Activated naive CD4-positive, alpha-beta T cell treated with anti-CD3 and anti-CD28 coated beads for 36 hours (primary cell): ENCODE measurements at regions not wholly inside any gene's neighbourhood (a gene's known extent, or its start where the extent isn't known, plus 50 kb on each side); places are given as distances from the start of the nearest gene placed in this dataset.

Experiments
- CTCF ChIA-PET: fragments of 350-600 bp; sonication (Branson Sonifier 250); formaldehyde crosslinking; loops from one replicate; lab custom pipeline; 2021; ENCODE audit warnings: antibody characterized with exemption; lab: Charles Lee
- DNase-seq: peaks from one replicate; pipeline ENCODE4 v3.0.0-alpha.2; 2020
- H3K27ac Mint-ChIP-seq: one replicate; pipeline ENCODE4 v1.8.0; 2021; ENCODE audit warnings: mild to moderate bottlenecking, mixed read lengths
- H3K27me3 Mint-ChIP-seq: one replicate; pipeline ENCODE4 v1.8.0; 2021; ENCODE audit warnings: low read depth, mixed read lengths
- H3K36me3 Mint-ChIP-seq: one replicate; pipeline ENCODE4 v1.8.0; 2021; ENCODE audit warnings: low read depth, mixed read lengths
- H3K4me1 Mint-ChIP-seq: one replicate; pipeline ENCODE4 v1.8.0; 2021; ENCODE audit warnings: low read depth, mixed read lengths
- H3K4me3 Mint-ChIP-seq: one replicate; pipeline ENCODE4 v1.8.0; 2021; ENCODE audit warnings: mild to moderate bottlenecking, moderate library complexity, mixed read lengths
- H3K9me3 Mint-ChIP-seq: one replicate; pipeline ENCODE4 v1.8.0; 2021; ENCODE audit warnings: mixed read lengths
- intact Hi-C: fragments of 100-400 bp; cut with micrococcal nuclease; formaldehyde crosslinking; loops from one replicate; pipeline ENCODE4 v1.15.1; 2023

DNA sequence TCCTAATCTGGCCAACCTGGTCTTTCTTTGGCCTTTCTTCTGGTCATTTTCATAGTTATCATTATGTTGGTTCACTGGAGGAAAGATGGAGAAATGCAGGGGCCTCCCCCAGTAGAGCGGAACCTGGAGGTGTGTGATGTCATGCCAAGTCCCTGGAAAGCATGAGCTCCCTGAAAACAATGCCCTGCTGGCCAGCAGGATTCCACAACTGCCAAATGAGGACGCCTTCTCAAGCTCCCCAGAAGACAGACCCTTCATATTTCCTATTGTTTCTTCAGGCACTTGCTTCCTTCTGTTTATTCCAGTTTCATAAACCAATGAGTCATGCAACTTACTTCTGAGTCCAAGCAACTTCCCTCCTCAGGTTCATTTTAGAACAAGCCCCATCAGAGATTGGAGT is 339.0 kb downstream of the GATA3 start:
- Mint-ChIP-seq H3K36me3 (no peaks in the 10 kb centered on the region), H3K4me3 (no peak overlapping the region), H3K27me3 (peaks cover 2% of the 10 kb centered on the region), H3K27ac (no peak overlapping the region), H3K4me1 (peaks cover 7% of the 10 kb centered on the region), H3K9me3 (no peaks in the 10 kb centered on the region)
- CTCF ChIA-PET = no interaction called here
- intact Hi-C loops = no loop called here
- no peak for DNase-seq

DNA sequence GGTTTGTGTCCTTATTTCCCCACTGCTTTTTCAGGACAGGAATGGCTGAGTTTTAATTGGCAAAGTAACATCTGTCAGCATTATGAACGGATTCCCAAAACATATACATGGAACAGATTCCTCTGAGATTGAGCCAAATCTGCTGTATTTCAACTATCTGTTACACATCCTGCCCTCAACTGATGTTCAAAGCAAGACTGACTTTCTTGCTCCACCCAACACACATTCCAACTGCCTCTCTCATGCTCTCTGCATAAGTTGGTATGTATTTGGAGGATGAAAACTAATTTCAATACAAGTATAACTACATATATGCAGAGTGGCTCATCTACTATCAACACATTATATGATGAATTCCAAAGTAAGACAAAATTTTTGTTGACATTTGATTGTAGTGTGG is 342.2 kb downstream of the GATA3 start:
- Mint-ChIP-seq H3K4me3 (no peak overlapping the region), H3K9me3 (no peaks in the 10 kb centered on the region), H3K27ac (no peak overlapping the region), H3K4me1 (peaks cover 19% of the 10 kb centered on the region), H3K27me3 (no peaks in the 10 kb centered on the region), H3K36me3 (no peaks in the 10 kb centered on the region)
- intact Hi-C loops = no loop called here
- CTCF ChIA-PET = no interaction called here
- DNase-seq = no peak

DNA sequence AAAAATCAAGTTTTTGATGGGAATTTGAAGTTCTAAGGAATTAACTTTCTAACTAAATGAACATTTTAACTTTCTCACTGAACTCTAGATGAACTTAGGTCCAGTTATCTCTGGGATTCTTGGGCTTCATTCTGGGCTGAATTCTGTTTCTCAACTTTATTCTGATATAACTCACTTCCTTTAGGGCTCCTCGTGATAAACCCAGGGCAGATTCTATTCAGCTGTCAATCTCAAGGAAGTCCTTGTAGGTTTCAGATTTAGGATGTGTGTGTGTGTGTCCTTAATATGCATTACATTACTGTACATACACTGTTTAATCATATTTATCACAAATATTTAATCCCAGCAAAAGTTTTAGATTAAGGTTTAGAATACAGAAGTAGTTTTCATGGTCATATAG is 344.3 kb downstream of the GATA3 start:
- intact Hi-C loops = no loop called here
- H3K27ac Mint-ChIP-seq = no peak overlapping the region
- no peak for DNase-seq
- no peaks in the 10 kb centered on the region for H3K36me3 Mint-ChIP-seq
- CTCF ChIA-PET = no interaction called here
- no peak overlapping the region for H3K4me3 Mint-ChIP-seq
- H3K27me3 Mint-ChIP-seq = no peaks in the 10 kb centered on the region
- H3K4me1 Mint-ChIP-seq = peaks cover 40% of the 10 kb centered on the region
- H3K9me3 Mint-ChIP-seq = no peaks in the 10 kb centered on the region

- no peaks in the 10 kb centered on the region for H3K36me3 Mint-ChIP-seq
- peaks cover 52% of the 10 kb centered on the region for H3K4me1 Mint-ChIP-seq
- intact Hi-C loops = loop anchor here (5.0 kb wide), 1 partner anchor 263 kb away; no protein-coding TSS in a partner anchor
- H3K27ac Mint-ChIP-seq = no peak overlapping the region
- H3K4me3 Mint-ChIP-seq = no peak overlapping the region
- H3K27me3 Mint-ChIP-seq = no peaks in the 10 kb centered on the region
- DNase-seq = no peak
- H3K9me3 Mint-ChIP-seq = no peaks in the 10 kb centered on the region
- CTCF ChIA-PET = no interaction called here
Measured at GRCh38 chr10:8400151-8400550, 345.7 kb downstream of the GATA3 start.

DNA sequence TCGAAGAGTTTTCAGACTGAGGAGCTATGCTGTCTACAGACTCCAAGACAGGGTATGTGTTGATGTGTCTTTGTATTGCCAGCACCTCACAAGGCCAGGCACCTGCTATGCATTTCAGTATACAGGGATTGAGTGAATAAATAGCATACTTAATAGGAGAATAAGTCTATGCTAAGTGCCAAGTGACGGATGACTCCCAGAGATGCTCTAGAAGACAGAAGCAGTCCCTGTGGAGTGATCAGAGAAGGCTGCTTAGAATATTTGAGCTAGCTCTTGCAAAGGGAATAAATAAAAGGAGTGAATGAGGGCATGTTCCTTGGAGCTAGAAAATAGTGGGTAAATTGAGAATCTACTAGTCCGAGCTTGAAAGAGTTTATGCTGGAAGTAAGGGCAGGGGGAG is 346.4 kb downstream of the GATA3 start:
- H3K4me3 Mint-ChIP-seq = no peak overlapping the region
- no peaks in the 10 kb centered on the region for H3K9me3 Mint-ChIP-seq
- H3K27ac Mint-ChIP-seq = no peak overlapping the region
- no peak for DNase-seq
- H3K36me3 Mint-ChIP-seq = no peaks in the 10 kb centered on the region
- intact Hi-C loops = loop anchor here (5.0 kb wide), 1 partner anchor 264 kb away; no protein-coding TSS in a partner anchor
- no peaks in the 10 kb centered on the region for H3K27me3 Mint-ChIP-seq
- peaks cover 56% of the 10 kb centered on the region for H3K4me1 Mint-ChIP-seq
- CTCF ChIA-PET = no interaction called here

GRCh38 chr10:8401531-8401930 is 347.0 kb downstream of the GATA3 start:
- H3K27me3 Mint-ChIP-seq = no peaks in the 10 kb centered on the region
- peaks cover 59% of the 10 kb centered on the region for H3K4me1 Mint-ChIP-seq
- H3K27ac Mint-ChIP-seq = no peak overlapping the region
- CTCF ChIA-PET = interaction anchor here (1.1 kb wide), 1 partner anchor 31 kb away, joined by 3 read pairs; no protein-coding TSS in a partner anchor
- intact Hi-C loops = loop anchor here (5.0 kb wide), 1 partner anchor 264 kb away; no protein-coding TSS in a partner anchor
- no peaks in the 10 kb centered on the region for H3K36me3 Mint-ChIP-seq
- H3K4me3 Mint-ChIP-seq = no peak overlapping the region
- DNase-seq = no peak
- no peaks in the 10 kb centered on the region for H3K9me3 Mint-ChIP-seq

DNA sequence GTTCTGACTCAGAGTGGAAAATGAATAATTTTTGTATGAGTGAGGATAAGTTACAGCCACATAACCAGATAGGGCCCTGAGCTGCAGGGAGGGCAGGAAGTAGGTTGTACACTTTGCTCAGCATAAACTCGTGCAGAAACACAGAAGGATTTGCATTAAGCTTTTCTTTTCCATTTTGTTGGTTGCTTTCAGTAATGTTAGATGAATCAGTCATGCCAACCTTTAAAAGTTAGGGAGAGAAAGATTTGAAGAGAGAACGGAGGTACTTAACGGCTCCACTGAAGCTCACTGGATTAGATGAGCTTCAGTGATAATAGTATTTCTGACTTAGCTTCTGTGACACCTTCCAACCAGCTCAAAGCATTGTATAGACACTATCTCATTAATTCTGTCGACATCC is 348.1 kb downstream of the GATA3 start:
- H3K4me3 Mint-ChIP-seq = peak overlapping the region; percentile 34
- no peaks in the 10 kb centered on the region for H3K36me3 Mint-ChIP-seq
- peak overlapping the region; percentile 7 for H3K27ac Mint-ChIP-seq
- no peaks in the 10 kb centered on the region for H3K9me3 Mint-ChIP-seq
- peak; percentile 60 for DNase-seq
- CTCF ChIA-PET = interaction anchor here (0.7 to 1.4 kb wide), 6 partner anchors 10 to 266 kb away, joined by 3 to 4 read pairs (median 4); no protein-coding TSS in a partner anchor
- H3K27me3 Mint-ChIP-seq = no peaks in the 10 kb centered on the region
- peaks cover 61% of the 10 kb centered on the region for H3K4me1 Mint-ChIP-seq
- intact Hi-C loops = loop anchor here (2.0 to 5.0 kb wide), 6 partner anchors 70 to 900 kb away; no protein-coding TSS in a partner anchor

DNA sequence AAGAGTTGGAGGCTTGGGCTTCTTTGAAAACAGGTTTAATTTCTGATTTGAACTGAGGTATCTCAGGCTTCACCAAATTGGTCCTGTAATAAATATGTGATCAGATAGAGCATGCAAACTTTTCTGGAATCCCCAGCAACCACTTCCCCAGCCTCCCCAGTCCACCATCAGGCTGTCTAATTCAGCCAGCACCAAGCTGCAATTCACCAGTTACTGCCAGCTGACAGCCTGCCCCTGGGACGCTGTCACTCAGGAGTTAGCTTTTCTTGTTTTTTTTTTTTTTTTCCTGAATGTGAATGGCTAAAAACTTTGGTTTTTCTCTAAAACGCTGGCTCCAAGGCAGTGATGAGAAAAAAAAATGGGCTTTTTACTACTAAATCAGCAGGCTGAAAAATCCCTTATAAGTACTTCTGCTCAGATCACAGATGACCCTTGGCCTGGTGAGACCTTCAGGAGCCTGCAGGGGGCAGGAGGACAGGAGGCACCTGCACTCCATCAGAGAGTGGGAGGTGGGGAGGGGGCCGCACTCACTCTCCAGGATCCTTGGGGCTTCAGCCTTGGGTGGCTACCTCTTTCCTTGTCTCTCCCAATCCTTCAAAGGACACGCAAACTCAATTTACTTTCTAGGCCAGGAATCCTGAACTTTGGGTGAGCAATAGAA is 349.4 kb downstream of the GATA3 start:
- no peak overlapping the region for H3K27ac Mint-ChIP-seq
- peaks cover 58% of the 10 kb centered on the region for H3K4me1 Mint-ChIP-seq
- intact Hi-C loops = loop anchor here (2.0 to 5.0 kb wide), 6 partner anchors 71 to 899 kb away; no protein-coding TSS in a partner anchor
- H3K36me3 Mint-ChIP-seq = no peaks in the 10 kb centered on the region
- no peaks in the 10 kb centered on the region for H3K9me3 Mint-ChIP-seq
- H3K4me3 Mint-ChIP-seq = no peak overlapping the region
- CTCF ChIA-PET = interaction anchor here (1.3 kb wide), 1 partner anchor 85 kb away, joined by 4 read pairs; no protein-coding TSS in a partner anchor
- no peak for DNase-seq
- no peaks in the 10 kb centered on the region for H3K27me3 Mint-ChIP-seq

DNA sequence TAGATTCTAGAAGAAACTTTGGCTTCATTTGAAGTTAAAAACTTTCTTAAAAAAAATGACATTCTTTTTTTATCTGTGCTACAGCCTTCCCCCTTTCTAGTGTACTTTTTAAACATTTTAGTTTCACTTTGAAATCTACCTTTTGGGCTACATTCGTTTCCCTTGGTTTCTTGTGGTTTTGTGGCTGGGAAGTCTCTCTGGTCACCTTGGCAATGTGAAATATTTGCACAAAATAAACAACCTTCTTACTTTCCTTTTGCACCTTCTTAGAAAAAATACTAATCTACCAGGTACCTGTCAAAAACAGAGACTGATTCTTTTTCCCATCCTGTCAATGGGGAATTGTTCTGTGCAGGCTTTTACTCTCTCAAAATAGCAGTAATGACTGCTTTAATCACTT is 350.2 kb downstream of the GATA3 start:
- Mint-ChIP-seq H3K27me3 (no peaks in the 10 kb centered on the region), H3K4me1 (peaks cover 58% of the 10 kb centered on the region), H3K27ac (no peak overlapping the region), H3K9me3 (no peaks in the 10 kb centered on the region), H3K36me3 (no peaks in the 10 kb centered on the region), H3K4me3 (peak overlapping the region; percentile 4)
- CTCF ChIA-PET = no interaction called here
- DNase-seq = peak; percentile 53
- intact Hi-C loops = loop anchor here (5.0 kb wide), 1 partner anchor 267 kb away; no protein-coding TSS in a partner anchor

- intact Hi-C loops = no loop called here
- no peak overlapping the region for H3K27ac Mint-ChIP-seq
- DNase-seq = no peak
Measured at GRCh38 chr10:8405596-8405995, 351.1 kb downstream of the GATA3 start.

GRCh38 chr10:8407501-8408021 is 353.1 kb downstream of the GATA3 start:
- CTCF ChIA-PET = no interaction called here
- Mint-ChIP-seq H3K4me3 (no peak overlapping the region), H3K9me3 (no peaks in the 10 kb centered on the region), H3K27me3 (no peaks in the 10 kb centered on the region), H3K36me3 (no peaks in the 10 kb centered on the region), H3K27ac (no peak overlapping the region), H3K4me1 (peaks cover 40% of the 10 kb centered on the region)
- intact Hi-C loops = no loop called here
- DNase-seq = no peak

More at GRCh38 chr10:8405596-8405995, 351.1 kb downstream of the GATA3 start:
- Mint-ChIP-seq H3K27me3 (no peaks in the 10 kb centered on the region), H3K9me3 (no peaks in the 10 kb centered on the region), H3K4me3 (no peak overlapping the region), H3K36me3 (no peaks in the 10 kb centered on the region), H3K4me1 (peaks cover 58% of the 10 kb centered on the region)
- CTCF ChIA-PET = interaction anchor here (1.0 kb wide), 1 partner anchor 63 kb away, joined by 4 read pairs; no protein-coding TSS in a partner anchor

GRCh38 chr10:8410506-8410905 is 356.0 kb downstream of the GATA3 start:
- no peaks in the 10 kb centered on the region for H3K27me3 Mint-ChIP-seq
- peaks cover 4% of the 10 kb centered on the region for H3K9me3 Mint-ChIP-seq
- CTCF ChIA-PET = interaction anchor here (0.8 to 1.3 kb wide), 2 partner anchors 24 to 33 kb away, joined by 3 read pairs; no protein-coding TSS in a partner anchor
- H3K4me1 Mint-ChIP-seq = peaks cover 11% of the 10 kb centered on the region
- H3K36me3 Mint-ChIP-seq = no peaks in the 10 kb centered on the region
- intact Hi-C loops = no loop called here
- no peak overlapping the region for H3K27ac Mint-ChIP-seq
- DNase-seq = no peak
- H3K4me3 Mint-ChIP-seq = no peak overlapping the region
